ENCODE measurements at regions not wholly inside any gene's neighbourhood (a gene's known extent, or its start where the extent isn't known, plus 50 kb on each side); places are given as distances from the start of the nearest gene placed in this dataset.

GRCh38 chr7:145347271-145347670, 511.4 kb upstream of the TPK1 start:
- Mint-ChIP-seq H3K4me1 (ENCODE audit: low read depth) (no peaks in the 10 kb centered on the region), H3K27ac (no peak overlapping the region), H3K36me3 (ENCODE audit: low read depth) (no peaks in the 10 kb centered on the region), H3K9me3 (peaks cover 34% of the 10 kb centered on the region), H3K4me3 (no peak overlapping the region), H3K27me3 (ENCODE audit: insufficient read depth) (no peaks in the 10 kb centered on the region)
- no peak for TF ChIP-seq CTCF (IDR thresholded peaks at IDR 0.05)
- DNase-seq: no peak

GRCh38 chr7:145339319-145339718, 503.5 kb upstream of the TPK1 start:
- Mint-ChIP-seq H3K27me3 (ENCODE audit: insufficient read depth) (no peaks in the 10 kb centered on the region), H3K4me3 (no peak overlapping the region), H3K4me1 (ENCODE audit: low read depth) (no peaks in the 10 kb centered on the region), H3K36me3 (ENCODE audit: low read depth) (no peaks in the 10 kb centered on the region), H3K27ac (no peak overlapping the region), H3K9me3 (peaks cover 47% of the 10 kb centered on the region)
- no peak for TF ChIP-seq CTCF (IDR thresholded peaks at IDR 0.05)
- DNase-seq: no peak

GRCh38 chr7:145331522-145331921, 495.7 kb upstream of the TPK1 start:
- no peak overlapping the region for H3K27ac Mint-ChIP-seq
- no peak overlapping the region for H3K4me3 Mint-ChIP-seq
- H3K9me3 Mint-ChIP-seq: peaks cover 62% of the 10 kb centered on the region
- DNase-seq: no peak
- H3K36me3 Mint-ChIP-seq (ENCODE audit: low read depth): no peaks in the 10 kb centered on the region
- no peaks in the 10 kb centered on the region for H3K27me3 Mint-ChIP-seq (ENCODE audit: insufficient read depth)
- no peak for TF ChIP-seq CTCF (IDR thresholded peaks at IDR 0.05)
- H3K4me1 Mint-ChIP-seq (ENCODE audit: low read depth): no peaks in the 10 kb centered on the region

GRCh38 chr7:145331076-145331475, 495.2 kb upstream of the TPK1 start:
- Mint-ChIP-seq H3K27ac (no peak overlapping the region), H3K9me3 (peaks cover 57% of the 10 kb centered on the region), H3K4me1 (ENCODE audit: low read depth) (no peaks in the 10 kb centered on the region), H3K27me3 (ENCODE audit: insufficient read depth) (no peaks in the 10 kb centered on the region), H3K36me3 (ENCODE audit: low read depth) (no peaks in the 10 kb centered on the region), H3K4me3 (no peak overlapping the region)
- DNase-seq: no peak
- TF ChIP-seq CTCF (IDR thresholded peaks at IDR 0.05): no peak

GRCh38 chr7:145327646-145328045, 491.8 kb upstream of the TPK1 start:
- Mint-ChIP-seq H3K9me3 (peaks cover 39% of the 10 kb centered on the region), H3K27ac (no peak overlapping the region), H3K36me3 (ENCODE audit: low read depth) (no peaks in the 10 kb centered on the region), H3K27me3 (ENCODE audit: insufficient read depth) (no peaks in the 10 kb centered on the region), H3K4me1 (ENCODE audit: low read depth) (no peaks in the 10 kb centered on the region), H3K4me3 (no peak overlapping the region)
- no peak for DNase-seq
- no peak for TF ChIP-seq CTCF (IDR thresholded peaks at IDR 0.05)

GRCh38 chr7:145324081-145324480, 488.2 kb upstream of the TPK1 start:
- no peak overlapping the region for H3K27ac Mint-ChIP-seq
- DNase-seq: no peak
- H3K4me3 Mint-ChIP-seq: no peak overlapping the region
- no peaks in the 10 kb centered on the region for H3K27me3 Mint-ChIP-seq (ENCODE audit: insufficient read depth)
- peaks cover 20% of the 10 kb centered on the region for H3K9me3 Mint-ChIP-seq
- H3K4me1 Mint-ChIP-seq (ENCODE audit: low read depth): no peaks in the 10 kb centered on the region
- TF ChIP-seq CTCF (IDR thresholded peaks at IDR 0.05): no peak
- no peaks in the 10 kb centered on the region for H3K36me3 Mint-ChIP-seq (ENCODE audit: low read depth)

All from HFFc6 (cell line).